HUDEP-2 (cell line): ENCODE measurements at regions not wholly inside any gene's neighbourhood (a gene's known extent, or its start where the extent isn't known, plus 50 kb on each side); places are given as distances from the start of the nearest gene placed in this dataset.
"Not testable (repeated sequence)": the region's sequence is repeated elsewhere in the genome, so short reads cannot be mapped to it uniquely, and the experiment has no call there.

Source experiments
- DNase-seq, 76 experiments: peaks; one replicate each; lab custom pipeline; 2025; ENCODE audit not compliant: unreplicated experiment in 76 of 76; lab: John Stamatoyannopoulos, UW

GRCh38 chr11:23318670-23319069 lies 458.4 kb upstream of the CCDC179 start:
- DNase-seq = no peak

DNA sequence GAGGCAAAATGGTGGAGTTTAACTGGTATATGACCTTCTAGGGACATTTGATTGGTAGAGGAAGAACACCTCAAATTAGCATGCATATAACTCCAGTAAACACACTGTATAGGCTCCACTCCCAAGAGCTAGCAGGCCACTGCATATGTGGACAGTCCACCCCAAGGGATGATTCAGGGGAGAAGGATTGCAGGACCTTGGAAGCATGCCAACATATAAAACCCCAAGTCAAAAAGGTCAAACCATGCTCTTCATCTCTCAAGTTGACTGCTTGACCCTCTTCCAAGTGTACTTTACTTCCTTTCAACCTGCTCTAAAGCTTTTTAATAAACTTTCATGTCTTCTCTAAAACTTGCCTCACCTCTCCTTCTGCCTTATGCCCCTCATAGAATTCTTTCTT lies 459.9 kb upstream of the CCDC179 start:
- no peak for DNase-seq

- not testable (repeated sequence) for DNase-seq
Observed at GRCh38 chr11:23335586-23335985, 475.3 kb upstream of the CCDC179 start.

GRCh38 chr11:23336961-23337360 lies 476.7 kb upstream of the CCDC179 start:
- DNase-seq = no peak

- no peak for DNase-seq
Observed at GRCh38 chr11:23353611-23354010, 493.3 kb upstream of the CCDC179 start.

- no peak for DNase-seq
Observed at GRCh38 chr11:23359297-23359696, 499.0 kb upstream of the CCDC179 start.

- no peak for DNase-seq
Observed at GRCh38 chr11:23364076-23364475, 503.8 kb upstream of the CCDC179 start.

DNA sequence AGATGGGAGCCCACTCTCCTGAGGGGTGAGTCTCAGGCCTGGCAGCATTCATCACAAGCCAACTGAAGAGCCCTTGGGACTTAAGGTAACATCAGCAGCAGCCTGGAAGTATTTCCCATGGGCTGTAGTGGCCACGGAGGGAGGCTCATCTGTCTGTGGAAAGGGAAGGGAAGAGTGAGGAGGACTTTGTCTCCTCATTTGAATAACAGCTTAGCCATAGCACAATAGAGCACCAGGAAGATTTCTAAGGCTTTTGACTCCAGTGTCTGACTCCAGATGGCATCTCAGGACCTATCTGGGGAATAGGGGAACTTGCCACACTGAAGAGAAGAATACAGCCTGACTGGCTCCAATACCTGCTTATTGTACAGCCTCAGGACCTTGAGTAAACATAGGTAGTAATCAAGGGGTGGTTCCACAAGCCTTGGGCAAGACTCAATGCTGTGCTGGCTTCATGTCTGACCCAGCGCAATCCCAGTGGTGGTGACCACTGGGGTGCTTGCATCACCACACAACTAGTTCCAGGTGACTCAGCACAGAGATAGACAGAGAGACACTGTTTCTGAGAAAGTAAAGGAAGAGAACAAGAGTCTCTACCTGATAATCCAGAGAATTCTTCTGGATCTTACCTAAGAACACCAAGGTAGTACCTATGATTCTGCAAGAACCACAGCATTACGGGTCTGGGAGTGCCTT lies 510.5 kb upstream of the CCDC179 start:
- no peak for DNase-seq

DNA sequence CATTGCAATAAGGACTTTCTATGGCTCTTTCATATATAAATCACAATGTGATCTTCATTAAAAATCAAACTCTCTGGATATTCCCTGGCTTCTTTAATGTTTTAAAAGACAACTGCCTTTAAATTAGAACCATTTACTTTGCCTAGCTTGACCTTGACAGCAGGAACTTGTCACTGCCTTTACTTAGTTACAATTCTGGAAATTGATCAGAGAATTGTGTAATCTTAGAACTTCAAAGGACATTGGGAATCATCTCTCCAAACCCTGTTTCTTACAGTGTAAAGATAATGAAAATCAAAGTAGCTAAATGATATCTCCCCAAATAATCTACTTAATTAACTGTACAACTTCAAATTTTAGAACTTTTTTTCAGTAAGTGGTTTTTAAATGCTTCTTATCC lies 517.6 kb upstream of the CCDC179 start:
- DNase-seq = no peak

DNA sequence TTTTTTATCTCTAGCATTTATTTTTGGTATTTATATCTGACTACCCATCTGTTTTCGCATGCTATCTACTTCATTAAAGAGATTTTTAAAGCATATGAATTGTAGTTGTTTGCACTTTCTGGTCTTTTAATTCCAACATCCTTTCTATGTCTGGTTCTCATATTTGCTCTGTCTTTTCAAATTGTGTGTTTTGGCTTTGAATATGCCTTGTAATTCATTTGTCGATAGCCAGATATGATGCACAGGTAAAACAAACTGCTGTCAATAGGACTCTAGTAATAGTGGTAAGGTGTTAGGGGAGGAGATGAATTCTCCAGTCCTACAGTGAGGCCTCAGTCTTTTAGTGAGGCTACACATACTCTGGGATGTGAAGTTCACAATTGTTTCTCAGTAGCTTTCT lies 530.8 kb upstream of the CCDC179 start:
- no peak for DNase-seq

DNA sequence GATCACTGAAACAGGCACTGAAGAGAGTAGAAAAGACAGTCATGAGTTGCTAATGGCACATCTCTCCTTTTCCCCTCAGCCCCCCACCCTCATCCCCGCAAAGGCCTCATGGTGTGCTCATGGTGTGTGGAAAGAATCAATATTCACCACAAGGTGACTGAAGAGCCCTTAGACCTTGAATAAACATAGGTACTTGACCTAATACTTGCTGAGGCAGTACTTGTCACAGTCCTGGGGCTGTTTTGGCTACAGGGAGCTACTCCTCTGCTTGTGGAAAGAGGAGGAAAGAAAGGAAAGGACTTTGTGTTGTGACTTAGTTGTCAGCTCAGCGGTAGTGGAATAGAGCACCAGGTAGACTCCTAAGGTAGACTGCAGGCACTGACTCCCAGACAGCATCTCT lies 537.8 kb upstream of the CCDC179 start:
- no peak for DNase-seq

GRCh38 chr11:23399995-23400394 lies 539.7 kb upstream of the CCDC179 start:
- no peak for DNase-seq

GRCh38 chr11:23403210-23404185 lies 543.2 kb upstream of the CCDC179 start:
- no peak for DNase-seq

DNA sequence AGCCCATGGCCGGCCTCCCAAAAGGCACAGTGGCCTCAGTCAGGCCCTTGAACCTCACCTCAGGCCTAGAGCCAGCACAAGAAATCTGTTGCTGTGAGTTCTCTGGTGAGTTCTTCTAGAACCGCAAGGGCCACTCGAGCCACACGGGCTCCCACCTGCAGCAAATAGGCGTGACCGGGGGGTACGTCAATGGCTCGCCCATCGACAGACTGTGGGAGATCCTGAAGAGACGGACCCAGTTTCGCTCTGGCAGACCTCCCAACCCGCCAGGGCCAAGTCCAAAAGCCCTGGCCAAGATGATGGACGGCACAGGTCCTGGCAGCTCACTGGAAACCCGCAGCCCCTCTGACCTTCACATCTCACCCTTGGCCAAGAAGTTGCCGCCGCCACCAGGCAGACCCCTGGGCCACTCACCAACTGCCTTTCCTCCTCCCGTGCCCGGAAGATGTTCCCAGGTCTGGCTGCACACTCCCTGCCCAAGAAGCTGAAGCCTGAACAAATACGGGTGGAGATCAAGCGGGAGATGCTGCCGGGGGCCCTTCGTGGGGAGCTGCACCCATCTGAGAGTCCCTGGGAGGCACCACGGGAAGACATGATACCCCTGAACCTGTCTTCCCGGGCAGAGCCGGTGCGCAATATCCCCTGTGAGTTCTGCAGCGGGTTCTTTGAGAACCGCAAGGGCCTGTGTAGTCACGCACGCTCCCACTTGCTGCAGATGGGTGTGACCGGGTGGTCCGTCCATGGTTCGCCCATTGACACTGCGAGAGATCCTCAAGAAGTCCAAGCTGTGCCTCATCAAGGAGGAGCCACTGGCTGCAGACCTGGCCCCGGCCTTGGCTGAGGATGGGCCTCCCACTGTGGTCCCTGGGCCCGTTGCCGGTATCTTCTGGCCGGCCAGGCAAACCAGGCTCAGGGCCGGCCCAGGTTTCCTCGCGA lies 544.2 kb upstream of the CCDC179 start:
- DNase-seq = no peak

- no peak for DNase-seq
Observed at GRCh38 chr11:23405350-23405937, 545.2 kb upstream of the CCDC179 start.

DNA sequence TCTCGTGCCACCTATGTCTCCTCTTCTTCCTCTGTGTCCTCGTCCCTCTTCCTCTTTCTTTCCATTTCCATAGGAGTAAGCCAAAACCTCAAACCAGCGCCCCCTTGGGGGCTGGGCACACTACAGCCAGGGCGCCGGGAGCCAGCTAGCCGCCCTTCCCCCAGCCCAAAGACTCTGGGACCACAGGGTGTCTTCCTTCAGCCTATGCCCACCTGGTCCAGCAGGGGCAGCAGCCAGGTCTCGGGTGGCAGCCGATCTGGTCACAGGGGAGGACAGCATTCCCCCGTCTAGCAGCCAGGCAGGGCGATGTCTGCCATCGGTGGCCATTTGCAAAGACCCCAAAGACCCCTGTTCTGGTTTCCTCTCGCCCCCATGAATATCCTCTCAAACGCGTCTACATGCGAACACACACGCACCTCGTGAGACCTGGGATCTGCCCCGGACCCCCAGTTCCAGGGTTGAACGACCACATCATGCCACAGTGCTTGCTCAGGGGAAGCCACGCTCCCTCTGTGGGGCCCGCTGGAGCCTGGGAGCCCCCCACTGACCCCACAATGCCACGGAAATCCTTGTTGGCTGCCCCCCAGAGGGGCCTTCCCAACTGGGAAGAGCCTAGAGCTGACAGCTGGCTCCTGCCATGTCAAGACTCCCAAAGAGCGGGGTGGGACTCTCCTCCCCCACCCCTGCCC lies 546.0 kb upstream of the CCDC179 start:
- no peak for DNase-seq

GRCh38 chr11:23413057-23413456 lies 552.8 kb upstream of the CCDC179 start:
- DNase-seq = no peak

- no peak for DNase-seq
Observed at GRCh38 chr11:23423104-23423503, 562.8 kb upstream of the CCDC179 start.

- DNase-seq = no peak
Observed at GRCh38 chr11:23423656-23424055, 563.4 kb upstream of the CCDC179 start.

GRCh38 chr11:23425381-23425780 lies 565.1 kb upstream of the CCDC179 start:
- no peak for DNase-seq
